Spleen (tissue), 11 donors: ENCODE measurements at regions not wholly inside any gene's neighbourhood (a gene's known extent, or its start where the extent isn't known, plus 50 kb on each side); places are given as distances from the start of the nearest gene placed in this dataset.

Source experiments
- DNase-seq: peaks from one replicate; pipeline ENCODE4 v3.0.0-alpha.2; 2020
- H3K27ac ChIP-seq, 8 donors: fragments of 200-600 bp; sonication (generic) in 7 of 8; 1 replicate in 4 of 8; 2 replicates in 4 of 8; pipeline versions ENCODE4 v1.5.0 to v1.8.0; 2016 to 2021; ENCODE audit warnings: inconsistent platforms in 4 of 8, mild to moderate bottlenecking in 4 of 8, moderate library complexity in 1 of 8
- H3K27me3 ChIP-seq, 7 donors: fragments of 200-600 bp; sonication (generic) in 6 of 7; replicated peaks in 1 of 7; 1 replicate in 4 of 7; 2 replicates in 3 of 7; pipeline versions ENCODE4 v1.5.0 to v1.8.0; 2016 to 2021; ENCODE audit warnings: inconsistent platforms in 3 of 7, mild to moderate bottlenecking in 1 of 7
- H3K36me3 ChIP-seq, 6 donors: fragments of 200-600 bp; sonication (generic) in 5 of 6; 1 replicate in 4 of 6; 2 replicates in 2 of 6; pipeline versions ENCODE4 v1.5.0 to v1.8.0; 2016 to 2021; ENCODE audit warnings: inconsistent platforms in 2 of 6
- H3K4me1 ChIP-seq, 6 donors: fragments of 200-600 bp; sonication (generic) in 5 of 6; 1 replicate in 3 of 6; 2 replicates in 3 of 6; pipeline versions ENCODE4 v1.5.0 to v1.8.0; 2016 to 2021; ENCODE audit warnings: inconsistent platforms in 3 of 6
- H3K4me3 ChIP-seq, 8 donors: fragments of 200-600 bp; sonication (generic) in 7 of 8; 1 replicate in 4 of 8; 2 replicates in 4 of 8; pipeline versions ENCODE4 v1.5.0 to v1.8.0; 2016 to 2021; ENCODE audit warnings: inconsistent platforms in 4 of 8, mild to moderate bottlenecking in 4 of 8, moderate library complexity in 2 of 8
- H3K9me3 ChIP-seq, 8 donors: fragments of 200-600 bp; sonication (generic) in 7 of 8; 1 replicate in 4 of 8; 2 replicates in 4 of 8; pipeline versions ENCODE4 v1.5.0 to v1.8.0; 2016 to 2021; ENCODE audit warnings: inconsistent platforms in 4 of 8
- CTCF ChIP-seq, 11 experiments: fragments of 200-600 bp in 7 of 11; fragments of 450-650 bp in 4 of 11; sonication (generic) in 4 of 11; IDR thresholded peaks in 8 of 11; conservative IDR thresholded peaks in 3 of 11; 1 replicate in 7 of 11; 2 replicates in 4 of 11; pipeline versions ENCODE4 v1.4.0 to v1.8.0; 2016 to 2021; ENCODE audit warnings: antibody characterized with exemption in 11 of 11, inconsistent platforms in 4 of 11, mild to moderate bottlenecking in 1 of 11
- POLR2A ChIP-seq, 3 donors: fragments of 450-650 bp; IDR thresholded peaks; one replicate each; pipeline ENCODE4 v1.5.1; 2017; ENCODE audit warnings: antibody characterized with exemption in 3 of 3, mild to moderate bottlenecking in 1 of 3
- POLR2AphosphoS5 ChIP-seq, 3 donors: sonication (generic); formaldehyde crosslinking; IDR thresholded peaks; one replicate each; pipeline ENCODE4 v1.5.1; 2017; ENCODE audit warnings: antibody characterized with exemption in 3 of 3
- WGBS, 5 donors: extraction: QIAGEN DNeasy Blood & Tissue Kit in 3 of 5; methylation state at CpG; one replicate each; pipeline versions ENCODE4 v1.1.5 to v1.1.7; 2013 to 2018; 5-methylcytosine and 5-hydroxymethylcytosine counted together
- intact Hi-C: fragments of 100-400 bp; cut with DNase I; formaldehyde crosslinking; loops from one replicate; pipeline ENCODE4 v1.15.0; 2023; ENCODE audit warnings: low total_unique reads
- donor health status: healthy with polysubstance abuse.
- donor health status: DM: no; HTN: no; CAD: no; lungs with moderate emphysema.
- donor health status: DM: no; HTN: no; CAD: no.
- donor health status: Bipolar disorder and iron deficiency.
- donor health status: healthy.
- donor health status: DM: no; HTN: no; CAD: no.
- donor health status: DM: yes; HTN: yes; CAD: no.

- intact Hi-C loops: no loop called here
- Histone ChIP-seq H3K27me3 (no peaks in the 10 kb centered on the region), H3K4me1 (no peaks in the 10 kb centered on the region), H3K36me3 (no peaks in the 10 kb centered on the region), H3K27ac (no peak overlapping the region), H3K9me3 (no peaks in the 10 kb centered on the region), H3K4me3 (no peak overlapping the region)
- DNase-seq: no peak
- WGBS, 5 donors: 90 to 93% (median 92%) methylated on average over 4 of the region's 4 CpGs
- TF ChIP-seq POLR2AphosphoS5 (IDR thresholded peaks at IDR 0.05) (no peak), CTCF (IDR thresholded peaks at IDR 0.05 in 8 of 11, conservative IDR thresholded peaks at IDR 0.05 in 3 of 11) (no peak), POLR2A (IDR thresholded peaks at IDR 0.05) (no peak)
Measured at GRCh38 chr2:122523143-122523542, 767.7 kb downstream of the TSN start.

GRCh38 chr2:122523981-122524380 is 768.5 kb downstream of the TSN start:
- Histone ChIP-seq H3K4me1 (no peaks in the 10 kb centered on the region), H3K27me3 (no peaks in the 10 kb centered on the region)
- 80 to 91% (median 82%) methylated on average over 3 of the region's 3 CpGs for WGBS, 5 donors

GRCh38 chr2:122525336-122525735 is 769.9 kb downstream of the TSN start:
- H3K27me3 ChIP-seq: no peaks in the 10 kb centered on the region
- H3K9me3 ChIP-seq: no peaks in the 10 kb centered on the region
- no peak overlapping the region for H3K27ac ChIP-seq
- DNase-seq: no peak
- TF ChIP-seq POLR2AphosphoS5 (IDR thresholded peaks at IDR 0.05) (no peak), POLR2A (IDR thresholded peaks at IDR 0.05) (no peak), CTCF (IDR thresholded peaks at IDR 0.05 in 8 of 11, conservative IDR thresholded peaks at IDR 0.05 in 3 of 11) (no peak)
- intact Hi-C loops: no loop called here
- 59 to 91% (median 80%) methylated on average over 2 of the region's 2 CpGs for whole genome bisulfite sequencing, 5 donors
- no peaks in the 10 kb centered on the region for H3K4me1 ChIP-seq
- H3K4me3 ChIP-seq: no peak overlapping the region
- no peaks in the 10 kb centered on the region for H3K36me3 ChIP-seq

More at GRCh38 chr2:122523981-122524380, 768.5 kb downstream of the TSN start:
- Histone ChIP-seq H3K4me3 (no peak overlapping the region), H3K27ac (no peak overlapping the region), H3K9me3 (no peaks in the 10 kb centered on the region), H3K36me3 (no peaks in the 10 kb centered on the region)
- TF ChIP-seq CTCF (IDR thresholded peaks at IDR 0.05 in 8 of 11, conservative IDR thresholded peaks at IDR 0.05 in 3 of 11) (no peak), POLR2AphosphoS5 (IDR thresholded peaks at IDR 0.05) (no peak), POLR2A (IDR thresholded peaks at IDR 0.05) (no peak)
- intact Hi-C loops: no loop called here
- no peak for DNase-seq

GRCh38 chr2:122528061-122528460 is 772.6 kb downstream of the TSN start:
- intact Hi-C loops: no loop called here
- TF ChIP-seq POLR2AphosphoS5 (IDR thresholded peaks at IDR 0.05) (no peak), POLR2A (IDR thresholded peaks at IDR 0.05) (no peak), CTCF (IDR thresholded peaks at IDR 0.05 in 8 of 11, conservative IDR thresholded peaks at IDR 0.05 in 3 of 11) (no peak)
- no peaks in the 10 kb centered on the region for H3K27me3 ChIP-seq
- no peak for DNase-seq
- WGBS, 5 donors: 77 to 91% (median 87%) methylated on average over 3 of the region's 3 CpGs
- no peak overlapping the region for H3K4me3 ChIP-seq
- H3K9me3 ChIP-seq: no peaks in the 10 kb centered on the region
- H3K4me1 ChIP-seq: no peaks in the 10 kb centered on the region
- no peaks in the 10 kb centered on the region for H3K36me3 ChIP-seq
- H3K27ac ChIP-seq: no peak overlapping the region
